SK-N-SH treated with all-trans-retinoic acid at 6 μM for 48 hours (cell line): ENCODE measurements at regions not wholly inside any gene's neighbourhood (a gene's known extent, or its start where the extent isn't known, plus 50 kb on each side); places are given as distances from the start of the nearest gene placed in this dataset.

Experiments
- ARNTL ChIP-seq: fragments of 450-650 bp; formaldehyde crosslinking; IDR thresholded peaks from 2 replicates; pipeline ENCODE4 v1.5.0; 2020; ENCODE audit warnings: low read depth, mild to moderate bottlenecking, moderate library complexity, borderline replicate concordance
- BACH2 ChIP-seq: fragments of 250-450 bp; sonication (Bioruptor Pico); IDR thresholded peaks from 2 replicates; pipeline ENCODE4 v1.9.0; 2021; ENCODE audit warnings: mild to moderate bottlenecking, borderline replicate concordance
- CSDC2 ChIP-seq: fragments of 250-450 bp; sonication (Bioruptor Pico); IDR thresholded peaks from 2 replicates; pipeline ENCODE4 v1.5.0; 2020; ENCODE audit warnings: mild to moderate bottlenecking, moderate library complexity
- ISL1 ChIP-seq: fragments of 250-450 bp; sonication (Bioruptor Pico); IDR thresholded peaks from 2 replicates; pipeline ENCODE4 v2.1.2; 2022; ENCODE audit warnings: mild to moderate bottlenecking, moderate library complexity
- RARB ChIP-seq: fragments of 250-450 bp; sonication (Bioruptor Pico); IDR thresholded peaks from 2 replicates; pipeline ENCODE4 v1.8.0; 2021; ENCODE audit warnings: mild to moderate bottlenecking, moderate library complexity
- SNAI2 ChIP-seq: fragments of 250-450 bp; sonication (Bioruptor Pico); IDR thresholded peaks from 2 replicates; pipeline ENCODE4 v1.5.0; 2020; ENCODE audit warnings: mild to moderate bottlenecking, moderate library complexity
- ZFP30 ChIP-seq: fragments of 450-650 bp; formaldehyde crosslinking; IDR thresholded peaks from 2 replicates; pipeline ENCODE4 v1.5.0; 2022; ENCODE audit warnings: mild to moderate bottlenecking, moderate library complexity
- ZNF8 ChIP-seq: fragments of 450-650 bp; formaldehyde crosslinking; IDR thresholded peaks from 2 replicates; pipeline ENCODE4 v1.5.0; 2020; ENCODE audit warnings: mild to moderate bottlenecking, moderate library complexity
- TF ChIP-seq, protein P1 (sequence below): fragments of 250-450 bp; sonication (Bioruptor Pico); IDR thresholded peaks from 2 replicates; pipeline ENCODE4 v1.8.0; 2020; ENCODE audit warnings: mild to moderate bottlenecking, moderate library complexity, borderline replicate concordance
- TF ChIP-seq, protein P2 (sequence below): fragments of 250-450 bp; sonication (Bioruptor Pico); IDR thresholded peaks from 2 replicates; pipeline ENCODE4 v1.5.0; 2020; ENCODE audit warnings: mild to moderate bottlenecking, moderate library complexity
- TF ChIP-seq, protein P3 (sequence below): fragments of 250-450 bp; sonication (Bioruptor Pico); IDR thresholded peaks from 2 replicates; pipeline ENCODE4 v1.5.1; 2021; ENCODE audit warnings: mild to moderate bottlenecking, moderate library complexity

DNA sequence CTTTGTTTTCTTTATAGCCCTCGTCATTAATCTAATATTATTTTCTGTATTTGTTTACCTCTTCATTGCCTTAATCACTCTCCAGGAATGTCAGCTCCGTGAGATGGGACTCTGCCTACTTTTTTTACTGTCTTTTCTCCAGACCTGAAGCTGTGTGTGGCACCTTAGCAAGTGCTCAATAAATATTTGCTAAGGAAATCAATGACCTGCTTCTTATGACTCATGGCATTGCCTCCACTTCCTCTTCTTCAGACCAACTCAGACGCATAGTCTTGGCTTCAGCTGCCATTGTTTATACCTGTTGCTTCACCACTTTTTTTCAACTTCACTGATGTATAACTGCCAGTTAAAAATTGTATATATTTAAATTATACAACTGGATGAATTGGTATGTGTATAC is 218.5 kb upstream of the CMC1 start:
- no peak for TF ChIP-seq ZFP30 (CRISPR knock-in tag)
- TF ChIP-seq BACH2 (CRISPR knock-in tag), result no peak
- TF ChIP-seq ISL1 (CRISPR knock-in tag), result no peak
- TF ChIP-seq SNAI2 (CRISPR knock-in tag), result no peak
- TF ChIP-seq CSDC2 (CRISPR knock-in tag), result no peak
- no peak for TF ChIP-seq ARNTL (CRISPR knock-in tag)
- TF ChIP-seq, protein P1, sequence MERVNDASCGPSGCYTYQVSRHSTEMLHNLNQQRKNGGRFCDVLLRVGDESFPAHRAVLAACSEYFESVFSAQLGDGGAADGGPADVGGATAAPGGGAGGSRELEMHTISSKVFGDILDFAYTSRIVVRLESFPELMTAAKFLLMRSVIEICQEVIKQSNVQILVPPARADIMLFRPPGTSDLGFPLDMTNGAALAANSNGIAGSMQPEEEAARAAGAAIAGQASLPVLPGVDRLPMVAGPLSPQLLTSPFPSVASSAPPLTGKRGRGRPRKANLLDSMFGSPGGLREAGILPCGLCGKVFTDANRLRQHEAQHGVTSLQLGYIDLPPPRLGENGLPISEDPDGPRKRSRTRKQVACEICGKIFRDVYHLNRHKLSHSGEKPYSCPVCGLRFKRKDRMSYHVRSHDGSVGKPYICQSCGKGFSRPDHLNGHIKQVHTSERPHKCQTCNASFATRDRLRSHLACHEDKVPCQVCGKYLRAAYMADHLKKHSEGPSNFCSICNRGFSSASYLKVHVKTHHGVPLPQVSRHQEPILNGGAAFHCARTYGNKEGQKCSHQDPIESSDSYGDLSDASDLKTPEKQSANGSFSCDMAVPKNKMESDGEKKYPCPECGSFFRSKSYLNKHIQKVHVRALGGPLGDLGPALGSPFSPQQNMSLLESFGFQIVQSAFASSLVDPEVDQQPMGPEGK (CRISPR knock-in tag), result no peak
- TF ChIP-seq RARB (CRISPR knock-in tag), result no peak
- TF ChIP-seq, protein P2, sequence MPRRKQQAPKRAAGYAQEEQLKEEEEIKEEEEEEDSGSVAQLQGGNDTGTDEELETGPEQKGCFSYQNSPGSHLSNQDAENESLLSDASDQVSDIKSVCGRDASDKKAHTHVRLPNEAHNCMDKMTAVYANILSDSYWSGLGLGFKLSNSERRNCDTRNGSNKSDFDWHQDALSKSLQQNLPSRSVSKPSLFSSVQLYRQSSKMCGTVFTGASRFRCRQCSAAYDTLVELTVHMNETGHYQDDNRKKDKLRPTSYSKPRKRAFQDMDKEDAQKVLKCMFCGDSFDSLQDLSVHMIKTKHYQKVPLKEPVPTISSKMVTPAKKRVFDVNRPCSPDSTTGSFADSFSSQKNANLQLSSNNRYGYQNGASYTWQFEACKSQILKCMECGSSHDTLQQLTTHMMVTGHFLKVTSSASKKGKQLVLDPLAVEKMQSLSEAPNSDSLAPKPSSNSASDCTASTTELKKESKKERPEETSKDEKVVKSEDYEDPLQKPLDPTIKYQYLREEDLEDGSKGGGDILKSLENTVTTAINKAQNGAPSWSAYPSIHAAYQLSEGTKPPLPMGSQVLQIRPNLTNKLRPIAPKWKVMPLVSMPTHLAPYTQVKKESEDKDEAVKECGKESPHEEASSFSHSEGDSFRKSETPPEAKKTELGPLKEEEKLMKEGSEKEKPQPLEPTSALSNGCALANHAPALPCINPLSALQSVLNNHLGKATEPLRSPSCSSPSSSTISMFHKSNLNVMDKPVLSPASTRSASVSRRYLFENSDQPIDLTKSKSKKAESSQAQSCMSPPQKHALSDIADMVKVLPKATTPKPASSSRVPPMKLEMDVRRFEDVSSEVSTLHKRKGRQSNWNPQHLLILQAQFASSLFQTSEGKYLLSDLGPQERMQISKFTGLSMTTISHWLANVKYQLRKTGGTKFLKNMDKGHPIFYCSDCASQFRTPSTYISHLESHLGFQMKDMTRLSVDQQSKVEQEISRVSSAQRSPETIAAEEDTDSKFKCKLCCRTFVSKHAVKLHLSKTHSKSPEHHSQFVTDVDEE (CRISPR knock-in tag), result no peak
- TF ChIP-seq, protein P3, sequence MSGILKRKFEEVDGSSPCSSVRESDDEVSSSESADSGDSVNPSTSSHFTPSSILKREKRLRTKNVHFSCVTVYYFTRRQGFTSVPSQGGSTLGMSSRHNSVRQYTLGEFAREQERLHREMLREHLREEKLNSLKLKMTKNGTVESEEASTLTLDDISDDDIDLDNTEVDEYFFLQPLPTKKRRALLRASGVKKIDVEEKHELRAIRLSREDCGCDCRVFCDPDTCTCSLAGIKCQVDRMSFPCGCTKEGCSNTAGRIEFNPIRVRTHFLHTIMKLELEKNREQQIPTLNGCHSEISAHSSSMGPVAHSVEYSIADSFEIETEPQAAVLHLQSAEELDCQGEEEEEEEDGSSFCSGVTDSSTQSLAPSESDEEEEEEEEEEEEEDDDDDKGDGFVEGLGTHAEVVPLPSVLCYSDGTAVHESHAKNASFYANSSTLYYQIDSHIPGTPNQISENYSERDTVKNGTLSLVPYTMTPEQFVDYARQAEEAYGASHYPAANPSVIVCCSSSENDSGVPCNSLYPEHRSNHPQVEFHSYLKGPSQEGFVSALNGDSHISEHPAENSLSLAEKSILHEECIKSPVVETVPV (CRISPR knock-in tag), result no peak
- TF ChIP-seq ZNF8 (CRISPR knock-in tag), result no peak
